GM19372 (cell line): ENCODE measurements at regions not wholly inside any gene's neighbourhood (a gene's known extent, or its start where the extent isn't known, plus 50 kb on each side); places are given as distances from the start of the nearest gene placed in this dataset.
"Not testable (repeated sequence)": the region's sequence is repeated elsewhere in the genome, so short reads cannot be mapped to it uniquely, and the experiment has no call there.

Experiments used
- ATAC-seq: cut with Tn5 transposase; IDR thresholded peaks from one replicate; pipeline ENCODE4 v1.9.1; 2021; ENCODE audit warnings: mild to moderate bottlenecking, low read depth, moderate library complexity; ENCODE audit not compliant: unreplicated experiment

DNA sequence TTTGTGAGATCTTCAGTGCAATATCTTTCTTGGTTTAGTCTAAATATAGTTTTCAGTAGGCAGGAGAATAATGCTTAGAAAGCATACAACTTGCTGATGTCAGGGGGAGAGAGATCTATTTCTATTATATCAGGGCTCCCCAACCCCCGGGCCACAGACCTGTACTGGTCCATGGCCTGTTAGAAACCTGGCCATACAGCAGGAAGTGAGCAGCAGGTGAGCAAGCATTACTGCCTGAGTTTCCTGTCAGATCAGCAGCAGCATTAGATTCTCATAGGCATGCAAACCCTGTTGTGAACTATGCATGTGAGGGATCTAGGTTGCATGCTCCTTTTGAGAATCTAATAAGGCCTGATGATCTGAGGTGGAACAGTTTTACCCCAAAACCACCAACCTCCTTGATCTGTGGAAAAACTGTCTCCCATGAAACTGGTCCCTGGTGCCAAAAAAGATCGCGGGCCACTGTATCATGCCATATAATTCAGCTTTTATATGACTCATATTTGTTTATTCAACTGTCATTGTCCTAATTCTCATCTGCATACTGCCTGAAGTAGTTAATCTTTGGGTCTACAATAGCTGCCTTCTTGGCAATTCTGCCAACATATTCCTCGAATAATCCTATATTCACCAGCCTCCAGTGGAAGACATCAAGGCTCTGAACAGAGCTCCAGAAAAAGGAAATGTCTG is 163.6 kb upstream of the DYRK2 start:
- no peak for ATAC-seq

DNA sequence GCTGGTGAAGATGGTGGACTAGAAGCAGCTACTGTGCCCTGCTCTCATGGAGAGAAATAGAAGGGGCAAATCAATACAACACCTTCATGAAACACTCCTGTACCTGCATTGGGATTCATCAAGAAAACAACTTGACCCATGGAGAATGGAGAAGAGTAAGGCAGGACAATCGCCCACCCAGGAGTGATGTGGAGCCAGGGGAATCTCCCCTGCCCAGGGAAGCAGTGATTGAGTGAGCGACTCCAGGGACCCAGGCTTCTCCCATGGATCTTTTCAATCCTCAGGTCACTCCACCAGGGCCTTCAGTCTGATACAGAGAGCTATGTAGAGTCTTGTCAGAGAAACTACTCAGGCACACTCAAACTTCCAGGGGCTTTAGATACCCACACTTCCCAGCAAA is 161.9 kb upstream of the DYRK2 start:
- ATAC-seq: no peak

DNA sequence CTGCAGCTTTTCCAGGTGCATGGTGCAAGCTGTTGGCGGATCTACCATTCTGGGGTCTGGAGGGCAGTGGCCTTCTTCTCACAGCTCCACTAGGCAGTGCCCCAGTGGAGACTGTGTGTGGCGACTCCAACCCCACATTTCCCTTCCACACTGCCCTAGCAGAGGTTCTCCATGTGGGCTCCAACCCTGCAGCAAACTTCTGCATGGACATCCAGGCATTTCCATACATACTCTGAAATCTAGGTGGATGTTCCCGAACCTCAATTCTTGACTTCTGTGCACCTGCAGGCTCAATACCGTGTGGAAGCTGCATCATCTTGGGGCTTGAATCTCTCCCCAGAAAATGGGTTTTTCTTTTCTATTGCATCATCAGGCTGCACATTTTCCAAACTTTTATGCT is 160.2 kb upstream of the DYRK2 start:
- not testable (repeated sequence) for ATAC-seq

DNA sequence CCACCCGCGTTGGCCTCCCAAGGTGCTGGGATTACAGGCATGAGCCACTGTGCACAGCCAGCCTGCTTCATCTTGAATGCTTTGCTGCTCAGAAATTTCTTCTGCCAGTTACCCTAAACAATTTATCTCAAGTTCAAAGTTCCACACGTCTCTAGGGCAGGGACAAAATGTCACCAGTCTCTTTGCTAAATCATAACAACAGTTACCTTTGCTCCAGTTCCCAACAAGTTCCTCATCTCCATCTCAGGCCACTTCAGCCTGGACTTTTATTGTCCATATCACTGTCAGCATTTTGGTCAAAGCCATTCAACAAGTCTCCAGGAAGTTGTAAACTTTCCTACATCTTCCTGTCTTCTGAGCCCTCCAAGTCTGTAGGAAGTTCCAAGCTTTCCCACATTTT is 159.5 kb upstream of the DYRK2 start:
- ATAC-seq: no peak

DNA sequence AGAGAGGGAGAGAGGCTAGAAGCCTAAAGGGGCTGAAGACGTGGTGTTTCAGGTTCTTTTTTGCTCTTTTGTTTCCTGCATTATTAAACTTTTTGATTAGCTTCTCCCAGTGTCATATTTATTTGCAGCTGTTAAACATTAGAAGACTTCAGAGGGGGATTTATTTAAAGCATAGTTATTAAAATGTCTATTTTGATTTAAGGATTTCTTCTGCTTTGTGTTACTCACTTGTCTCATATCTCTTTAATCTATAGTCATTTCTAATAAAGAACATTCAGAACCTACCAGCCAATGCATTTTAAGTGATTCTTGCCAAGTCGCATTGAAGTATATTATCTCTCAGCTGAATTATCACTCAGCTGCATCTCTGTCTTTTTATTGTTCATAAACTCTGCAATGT is 152.0 kb upstream of the DYRK2 start:
- no peak for ATAC-seq

DNA sequence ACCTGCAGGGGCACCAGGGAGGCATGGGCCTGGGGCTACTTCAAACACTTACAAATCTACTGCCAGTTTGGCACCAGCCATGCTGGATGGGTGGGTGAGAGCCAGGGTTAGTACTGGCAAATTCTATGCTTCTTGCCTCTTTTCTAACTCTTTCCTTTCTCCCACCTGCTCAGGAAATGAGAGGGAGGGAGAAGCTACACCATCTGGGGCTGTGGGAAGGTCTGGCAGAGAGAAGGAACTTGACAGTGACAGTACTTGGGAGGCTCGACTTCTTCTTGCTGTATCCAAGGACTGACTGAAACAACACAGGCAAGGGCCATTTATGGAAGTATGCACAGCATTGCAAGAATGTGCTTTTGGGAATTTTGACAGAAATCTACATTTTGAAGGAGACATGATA is 149.6 kb upstream of the DYRK2 start:
- no peak for ATAC-seq

DNA sequence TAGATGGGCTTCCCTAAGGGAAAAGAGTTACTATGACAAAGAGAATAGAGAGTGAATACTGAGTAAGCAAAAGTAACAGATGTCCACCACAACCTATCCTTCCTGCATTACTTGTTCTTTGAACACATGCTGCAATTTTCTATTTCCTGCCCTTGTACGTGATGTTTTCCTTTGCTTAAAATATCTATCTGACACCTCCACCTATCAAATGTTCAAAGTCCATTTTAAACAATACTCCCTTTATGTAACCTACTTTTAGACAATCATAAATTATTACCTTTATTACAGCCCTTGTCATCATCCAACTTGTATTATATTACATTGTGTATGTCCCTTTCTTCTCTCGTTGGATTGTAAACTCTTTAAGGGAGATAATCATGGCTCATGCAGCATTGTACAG is 147.2 kb upstream of the DYRK2 start:
- no peak for ATAC-seq

DNA sequence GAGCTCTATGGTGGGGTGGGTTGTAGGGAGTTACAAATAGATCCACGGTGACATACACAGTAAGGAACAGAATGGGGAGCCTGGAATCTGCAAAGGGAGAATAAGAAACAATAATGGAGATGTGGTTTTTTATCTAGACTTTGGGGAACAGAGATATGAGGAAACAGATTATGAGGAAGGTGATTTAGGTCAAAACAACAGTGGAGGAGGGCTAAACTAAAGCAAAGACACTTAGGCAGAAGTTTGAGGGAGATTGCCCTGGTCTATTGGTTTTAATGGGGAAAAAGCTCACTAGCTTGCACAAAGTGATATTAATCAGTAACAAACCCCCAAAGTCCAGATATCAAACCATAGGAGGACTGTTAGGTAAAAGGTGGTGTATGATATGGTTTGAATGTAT is 144.5 kb upstream of the DYRK2 start:
- no peak for ATAC-seq

DNA sequence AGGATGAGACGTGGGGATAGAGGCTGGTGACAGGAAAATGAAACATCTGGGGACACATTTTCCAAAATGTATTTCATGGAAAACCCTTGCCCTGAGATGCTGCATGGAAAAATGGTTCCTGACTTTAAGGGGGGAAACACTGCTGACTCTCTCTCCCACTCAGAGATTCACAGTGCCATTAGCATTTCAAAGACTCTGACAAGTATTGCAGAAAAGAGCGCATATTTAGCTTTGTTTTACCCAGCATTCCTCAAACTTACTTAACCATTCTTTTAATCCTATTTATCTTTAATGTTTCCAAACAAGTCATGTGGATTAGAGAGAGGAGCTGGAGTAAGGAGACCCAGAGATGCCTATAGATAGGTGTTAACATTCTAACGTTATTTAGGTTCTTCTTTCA is 141.8 kb upstream of the DYRK2 start:
- ATAC-seq: no peak

DNA sequence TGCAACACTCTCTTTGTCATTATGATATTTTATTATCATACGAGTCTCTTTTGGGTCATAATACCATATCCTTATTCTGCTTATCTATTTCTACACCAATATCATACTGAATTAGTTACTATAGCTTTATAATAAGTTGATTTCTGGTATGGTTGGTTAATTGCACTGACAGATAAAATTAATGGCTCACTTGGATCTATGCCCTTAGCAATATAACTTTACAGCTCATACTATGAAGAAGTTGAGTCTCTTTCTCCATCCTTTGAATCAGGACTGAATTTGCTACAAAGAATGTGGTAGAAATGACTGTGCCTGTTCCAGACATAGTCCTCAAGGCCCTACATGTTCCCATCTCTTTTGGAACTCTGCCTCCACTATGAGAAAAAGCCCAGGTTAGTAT is 139.7 kb upstream of the DYRK2 start:
- no peak for ATAC-seq

DNA sequence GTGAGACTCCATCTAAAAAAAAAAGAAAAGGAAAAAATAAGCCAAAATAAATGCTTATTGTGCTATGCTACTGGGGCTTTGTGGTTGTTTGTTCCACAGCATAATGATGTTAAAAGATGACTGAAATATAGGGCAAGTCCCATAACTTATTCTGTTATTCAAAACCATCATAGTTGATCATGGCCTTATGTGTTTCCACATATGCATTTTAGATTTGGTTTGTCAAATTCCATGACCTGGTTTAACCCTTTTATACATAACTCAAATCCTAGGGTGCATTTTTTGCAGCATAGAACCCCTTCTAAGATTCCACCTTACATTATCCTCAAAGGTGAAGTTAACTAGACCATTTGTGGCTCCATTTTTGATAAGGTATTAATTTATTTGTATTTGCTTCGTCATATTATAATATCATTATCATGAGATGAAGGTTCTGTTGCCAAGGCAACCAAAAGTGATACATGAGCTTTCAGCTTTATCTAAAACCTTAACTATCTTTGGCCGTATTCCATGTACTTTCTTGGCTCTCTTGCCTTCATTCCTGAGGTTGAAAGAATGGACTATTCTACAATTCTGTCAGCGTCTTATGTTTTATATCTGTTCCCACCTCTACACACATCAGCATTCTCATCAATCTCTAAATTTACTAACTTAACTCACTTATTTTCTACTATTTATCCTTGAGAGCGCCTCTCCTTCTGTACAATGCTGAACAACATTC is 138.7 kb upstream of the DYRK2 start:
- no peak for ATAC-seq

DNA sequence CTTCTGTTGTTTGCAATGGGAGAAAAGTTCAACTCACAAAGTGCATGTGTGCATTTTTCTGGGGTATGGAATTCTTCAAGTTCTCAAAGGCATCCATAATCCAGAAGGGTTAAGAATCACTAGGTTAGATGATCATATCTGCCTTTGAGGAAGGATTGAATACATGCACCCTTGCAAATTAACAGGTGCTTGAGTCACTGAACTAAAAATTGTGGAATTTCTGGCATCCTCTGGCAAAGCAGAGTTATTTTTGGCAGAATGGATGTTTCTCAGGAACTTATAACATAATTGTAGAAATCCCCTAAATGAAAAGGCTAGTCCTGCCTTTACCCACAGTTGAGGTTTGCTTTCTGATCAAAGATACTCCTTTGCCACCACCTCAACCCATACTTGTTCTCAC is 136.5 kb upstream of the DYRK2 start:
- ATAC-seq: no peak

DNA sequence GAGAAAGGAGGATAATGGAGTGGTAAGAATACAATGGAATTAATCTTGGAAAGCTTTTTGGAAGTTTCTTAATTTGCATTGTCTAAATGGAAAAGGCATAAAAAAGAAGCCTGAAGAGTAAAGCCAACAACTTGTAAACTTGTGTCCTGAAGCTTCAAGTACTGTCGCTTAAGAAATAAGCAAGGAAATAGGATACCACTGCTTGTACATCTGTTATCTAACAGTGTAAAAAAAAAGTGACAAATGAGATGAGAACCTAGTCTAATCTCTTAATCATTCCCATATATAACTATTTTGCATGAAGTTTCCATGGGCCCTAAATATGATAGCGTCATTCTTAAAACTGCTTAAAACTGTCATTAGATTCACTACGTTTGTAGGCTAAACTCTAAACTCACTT is 134.0 kb upstream of the DYRK2 start:
- no peak for ATAC-seq

DNA sequence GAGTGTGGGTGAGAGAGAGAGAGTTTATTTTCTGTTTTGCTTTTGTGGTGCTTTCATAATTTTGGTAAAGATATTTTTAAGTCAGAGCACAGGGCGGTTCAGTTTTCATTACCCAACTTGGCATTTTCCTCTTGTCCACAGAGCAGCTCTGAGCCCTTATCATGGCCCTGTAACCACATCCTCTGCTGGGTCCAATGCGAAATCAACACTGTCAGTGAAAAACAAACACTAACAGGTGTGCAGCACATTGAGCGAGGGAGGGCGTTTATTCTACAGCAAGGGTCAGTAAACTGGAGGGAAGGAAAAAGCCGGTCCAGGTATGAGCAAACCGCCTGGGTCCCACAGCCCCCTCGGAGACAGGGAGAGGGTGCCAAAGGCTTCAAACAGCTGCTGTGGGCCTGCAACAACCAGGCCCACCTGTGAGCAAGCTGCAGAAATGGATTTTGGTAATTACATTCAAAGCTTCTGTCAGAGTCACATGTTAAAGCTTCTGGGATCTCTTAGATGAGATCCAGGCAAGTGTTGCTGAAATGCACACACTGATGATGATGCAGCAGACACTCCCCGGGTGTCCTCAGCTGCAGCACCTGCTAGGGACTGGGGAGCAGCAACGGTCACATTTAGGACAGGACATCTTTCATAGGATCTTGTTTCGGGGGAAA is 132.7 kb upstream of the DYRK2 start:
- ATAC-seq: peak; percentile 82

DNA sequence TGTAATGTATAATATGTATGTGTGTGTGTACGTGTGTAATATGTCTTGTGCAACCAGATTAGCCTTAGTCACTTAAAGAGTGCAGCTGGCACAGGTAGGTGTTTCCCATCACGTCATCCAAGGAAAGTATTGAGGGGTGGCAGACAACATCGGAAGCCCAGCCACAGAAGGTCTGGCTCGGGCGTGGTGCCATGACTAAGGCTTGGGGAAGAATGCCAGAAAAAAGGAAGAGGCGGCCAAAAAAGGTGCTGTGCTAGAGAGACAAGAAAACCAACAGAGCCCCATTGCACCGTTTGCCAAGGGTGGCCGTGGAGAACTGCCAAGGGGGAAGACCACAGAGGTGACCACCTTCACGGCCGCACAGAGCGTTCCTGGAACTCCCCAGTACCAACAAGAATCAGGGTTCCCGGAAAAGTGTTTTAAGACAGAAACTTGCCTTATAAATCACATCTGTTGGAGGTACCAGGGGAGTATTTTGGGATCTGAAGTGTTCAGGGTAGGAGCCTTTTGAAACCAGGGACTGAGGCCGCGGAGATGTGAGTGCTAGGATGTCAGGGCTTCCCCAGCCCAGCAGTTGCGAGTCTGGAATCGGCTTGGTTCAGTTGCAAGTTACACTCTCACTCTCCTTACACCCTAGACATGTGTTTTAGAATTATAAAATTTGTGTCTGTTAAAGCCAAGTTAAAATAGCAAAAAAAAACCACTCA is 131.2 kb upstream of the DYRK2 start:
- no peak for ATAC-seq

DNA sequence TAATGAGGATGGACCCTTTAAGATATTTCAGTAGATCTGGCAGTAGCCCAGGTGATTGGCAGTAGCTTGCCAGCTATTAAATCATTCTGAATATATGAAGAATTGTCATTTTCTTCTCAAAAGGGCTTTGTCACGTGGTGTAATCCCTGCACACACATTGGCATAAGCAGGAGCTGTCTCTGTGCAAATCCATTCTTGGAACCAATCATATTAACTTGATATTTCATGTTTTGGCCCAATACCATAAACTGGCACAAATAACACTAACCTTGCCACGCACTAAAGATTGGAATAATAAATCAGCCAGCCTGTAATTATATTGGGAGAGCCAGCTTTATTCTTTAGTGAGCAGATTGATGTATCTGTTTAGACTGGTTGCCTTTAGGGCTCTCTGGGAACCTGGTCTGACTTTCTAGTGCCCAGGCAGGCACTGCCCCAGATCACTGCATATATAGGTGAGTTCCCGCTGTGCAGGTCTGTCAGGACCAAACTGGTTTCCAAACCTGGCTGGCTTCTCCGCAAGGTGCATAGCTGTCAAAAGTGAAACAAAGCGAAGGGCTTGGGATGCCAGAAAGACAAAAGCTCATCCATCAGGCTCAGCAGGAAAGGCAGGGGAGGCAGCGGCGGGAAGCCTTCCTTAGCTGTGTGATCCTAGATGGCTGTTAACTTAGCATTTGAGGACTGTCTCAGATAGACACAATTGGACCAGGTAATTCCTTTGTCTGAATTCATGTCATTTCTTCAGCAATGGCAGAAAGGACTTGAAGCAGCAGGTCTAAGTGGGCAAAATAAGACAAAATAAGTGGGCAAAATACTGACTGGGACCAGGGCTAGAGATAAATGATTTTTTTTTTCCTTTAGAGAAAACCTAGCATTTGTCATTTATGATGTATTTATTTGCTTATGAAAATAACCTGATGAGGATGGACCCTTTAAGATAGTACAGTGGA is 128.8 kb upstream of the DYRK2 start:
- ATAC-seq: no peak

DNA sequence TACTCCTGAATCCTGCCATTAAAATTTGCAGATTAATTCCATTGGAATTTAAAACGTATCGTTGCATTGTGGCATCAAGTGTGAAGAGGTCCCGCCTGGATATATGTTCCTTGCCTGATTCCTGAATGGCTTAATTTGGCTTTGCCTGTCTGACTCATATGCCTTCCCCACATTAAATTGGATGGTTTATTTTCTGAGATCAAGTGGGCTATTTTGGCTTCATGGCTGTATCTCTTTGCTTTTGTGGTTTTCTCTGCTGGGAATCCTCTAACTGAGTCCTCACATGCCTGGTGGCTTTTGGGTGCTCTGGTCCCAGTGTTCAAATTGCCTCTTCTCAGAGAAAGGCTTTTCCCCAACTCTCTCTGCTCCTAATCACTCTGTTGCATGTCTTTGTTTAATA is 127.9 kb upstream of the DYRK2 start:
- ATAC-seq: no peak

DNA sequence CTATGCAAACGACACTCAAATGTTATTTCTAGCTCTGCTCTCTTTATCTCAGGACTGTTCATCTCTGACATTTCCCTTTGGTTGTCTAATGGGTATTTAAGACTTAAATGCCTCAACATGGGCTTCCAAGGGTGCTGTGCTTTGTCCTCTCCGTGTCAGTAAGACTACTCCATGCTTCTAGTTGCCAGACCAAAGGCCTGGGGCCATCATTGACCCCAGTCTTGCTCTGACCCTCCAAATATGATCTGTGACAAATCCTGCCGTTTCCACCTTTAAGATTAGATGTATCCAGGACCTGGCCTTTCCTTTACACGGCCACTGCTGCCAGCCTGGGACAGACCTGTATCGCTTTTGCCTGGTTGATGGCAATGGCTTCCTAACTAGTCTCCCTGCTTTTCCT is 126.3 kb upstream of the DYRK2 start:
- ATAC-seq: no peak

DNA sequence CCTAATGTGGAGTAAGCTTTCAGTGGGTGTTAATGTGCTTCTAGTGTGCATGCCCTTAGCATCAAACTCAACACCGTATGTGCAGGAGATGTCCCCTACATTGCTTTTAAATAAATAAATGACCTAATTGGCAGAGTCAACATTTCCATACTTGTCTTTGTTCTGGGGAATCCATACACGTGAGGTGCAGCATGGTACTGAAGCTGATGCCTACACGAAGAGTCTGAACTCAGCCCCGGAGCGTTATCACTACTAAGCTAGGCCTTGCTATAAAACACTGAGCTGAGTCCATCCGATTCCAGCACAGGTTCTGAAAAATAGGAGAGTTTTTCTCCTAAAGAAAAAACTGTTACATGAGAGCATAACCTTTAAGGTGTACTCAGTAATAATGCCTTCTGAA is 125.0 kb upstream of the DYRK2 start:
- no peak for ATAC-seq
